SK-N-SH treated with all-trans-retinoic acid at 6 μM for 48 hours (cell line): ENCODE measurements at regions not wholly inside any gene's neighbourhood (a gene's known extent, or its start where the extent isn't known, plus 50 kb on each side); places are given as distances from the start of the nearest gene placed in this dataset.

Experiments
- ATAC-seq: fragments of 200-7000 bp; cut with Tn5 transposase; 3 replicates; pipeline ENCODE4 v1.9.1; 2020; ENCODE audit warnings: mild to moderate bottlenecking, moderate library complexity
- ARNTL ChIP-seq: fragments of 450-650 bp; formaldehyde crosslinking; IDR thresholded peaks from 2 replicates; pipeline ENCODE4 v1.5.0; 2020; ENCODE audit warnings: low read depth, mild to moderate bottlenecking, moderate library complexity, borderline replicate concordance
- BACH2 ChIP-seq: fragments of 250-450 bp; sonication (Bioruptor Pico); IDR thresholded peaks from 2 replicates; pipeline ENCODE4 v1.9.0; 2021; ENCODE audit warnings: mild to moderate bottlenecking, borderline replicate concordance
- CSDC2 ChIP-seq: fragments of 250-450 bp; sonication (Bioruptor Pico); IDR thresholded peaks from 2 replicates; pipeline ENCODE4 v1.5.0; 2020; ENCODE audit warnings: mild to moderate bottlenecking, moderate library complexity
- GLIS3 ChIP-seq: fragments of 250-450 bp; sonication (Bioruptor Pico); IDR thresholded peaks from 2 replicates; pipeline ENCODE4 v1.5.0; 2020; ENCODE audit warnings: mild to moderate bottlenecking, moderate library complexity
- ISL1 ChIP-seq: fragments of 250-450 bp; sonication (Bioruptor Pico); IDR thresholded peaks from 2 replicates; pipeline ENCODE4 v2.1.2; 2022; ENCODE audit warnings: mild to moderate bottlenecking, moderate library complexity
- OSR1 ChIP-seq: fragments of 250-450 bp; sonication (Bioruptor Pico); IDR thresholded peaks from 2 replicates; pipeline ENCODE4 v1.8.0; 2022; ENCODE audit warnings: moderate library complexity, mild to moderate bottlenecking, inconsistent platforms
- PPARA ChIP-seq: fragments of 250-450 bp; sonication (Bioruptor Pico); IDR thresholded peaks from 2 replicates; pipeline ENCODE4 v1.5.0; 2020; ENCODE audit warnings: mild to moderate bottlenecking, borderline replicate concordance
- RARB ChIP-seq: fragments of 250-450 bp; sonication (Bioruptor Pico); IDR thresholded peaks from 2 replicates; pipeline ENCODE4 v1.8.0; 2021; ENCODE audit warnings: mild to moderate bottlenecking, moderate library complexity
- SNAI2 ChIP-seq: fragments of 250-450 bp; sonication (Bioruptor Pico); IDR thresholded peaks from 2 replicates; pipeline ENCODE4 v1.5.0; 2020; ENCODE audit warnings: mild to moderate bottlenecking, moderate library complexity
- TCF4 ChIP-seq: fragments of 250-450 bp; sonication (Bioruptor Pico); IDR thresholded peaks from 2 replicates; pipeline ENCODE4 v1.8.0; 2021; ENCODE audit warnings: mild to moderate bottlenecking, moderate library complexity, borderline replicate concordance
- TOX ChIP-seq: fragments of 250-450 bp; sonication (Bioruptor Pico); IDR thresholded peaks from 2 replicates; pipeline ENCODE4 v1.8.0; 2021; ENCODE audit warnings: mild to moderate bottlenecking, moderate library complexity, borderline replicate concordance
- ZC3H10 ChIP-seq: fragments of 250-450 bp; sonication (Bioruptor Pico); IDR thresholded peaks from 2 replicates; pipeline ENCODE4 v1.5.1; 2021; ENCODE audit warnings: mild to moderate bottlenecking, moderate library complexity
- ZFP30 ChIP-seq: fragments of 450-650 bp; formaldehyde crosslinking; IDR thresholded peaks from 2 replicates; pipeline ENCODE4 v1.5.0; 2022; ENCODE audit warnings: mild to moderate bottlenecking, moderate library complexity
- ZNF70 ChIP-seq: fragments of 450-650 bp; formaldehyde crosslinking; IDR thresholded peaks from 2 replicates; pipeline ENCODE4 v1.5.0; 2020; ENCODE audit warnings: mild to moderate bottlenecking, moderate library complexity
- ZNF8 ChIP-seq: fragments of 450-650 bp; formaldehyde crosslinking; IDR thresholded peaks from 2 replicates; pipeline ENCODE4 v1.5.0; 2020; ENCODE audit warnings: mild to moderate bottlenecking, moderate library complexity
- TF ChIP-seq, protein P1 (sequence below): fragments of 250-450 bp; sonication (Bioruptor Pico); IDR thresholded peaks from 2 replicates; pipeline ENCODE4 v1.8.0; 2021; ENCODE audit warnings: low read depth, mild to moderate bottlenecking, moderate library complexity, borderline replicate concordance
- TF ChIP-seq, protein P2 (sequence below): fragments of 250-450 bp; sonication (Bioruptor Pico); IDR thresholded peaks from 2 replicates; pipeline ENCODE4 v1.5.0; 2020; ENCODE audit warnings: mild to moderate bottlenecking, moderate library complexity
- TF ChIP-seq, protein P3 (sequence below): fragments of 250-450 bp; sonication (Bioruptor Pico); IDR thresholded peaks from 2 replicates; pipeline ENCODE4 v1.5.1; 2020; ENCODE audit warnings: low read depth, mild to moderate bottlenecking, moderate library complexity
- TF ChIP-seq, protein P4 (sequence below): fragments of 250-450 bp; sonication (Bioruptor Pico); IDR thresholded peaks from 2 replicates; pipeline ENCODE4 v1.8.0; 2020; ENCODE audit warnings: mild to moderate bottlenecking, moderate library complexity, borderline replicate concordance

DNA sequence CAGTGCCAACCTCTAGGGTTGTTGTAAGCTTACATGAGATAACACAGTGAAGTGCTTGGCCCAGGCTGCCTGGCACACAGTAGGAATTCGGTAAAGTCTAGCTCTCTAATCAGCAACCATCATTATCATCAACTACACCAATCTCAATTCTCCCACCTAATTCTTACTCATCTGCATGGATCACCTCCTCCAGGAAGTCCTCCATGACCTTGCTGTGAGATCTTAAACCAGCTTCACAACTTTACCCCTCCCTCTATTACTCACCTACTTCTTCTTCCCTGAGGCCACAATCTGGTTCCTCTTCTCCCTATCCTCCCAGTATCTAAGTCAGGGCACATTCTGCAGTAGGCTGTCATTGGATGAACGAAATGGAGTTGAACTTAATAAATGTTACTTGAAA is 67.3 kb downstream of the GSC start:
- TF ChIP-seq ARNTL (CRISPR knock-in tag), result no peak
- no peak for TF ChIP-seq ISL1 (CRISPR knock-in tag)
- TF ChIP-seq, protein P1, sequence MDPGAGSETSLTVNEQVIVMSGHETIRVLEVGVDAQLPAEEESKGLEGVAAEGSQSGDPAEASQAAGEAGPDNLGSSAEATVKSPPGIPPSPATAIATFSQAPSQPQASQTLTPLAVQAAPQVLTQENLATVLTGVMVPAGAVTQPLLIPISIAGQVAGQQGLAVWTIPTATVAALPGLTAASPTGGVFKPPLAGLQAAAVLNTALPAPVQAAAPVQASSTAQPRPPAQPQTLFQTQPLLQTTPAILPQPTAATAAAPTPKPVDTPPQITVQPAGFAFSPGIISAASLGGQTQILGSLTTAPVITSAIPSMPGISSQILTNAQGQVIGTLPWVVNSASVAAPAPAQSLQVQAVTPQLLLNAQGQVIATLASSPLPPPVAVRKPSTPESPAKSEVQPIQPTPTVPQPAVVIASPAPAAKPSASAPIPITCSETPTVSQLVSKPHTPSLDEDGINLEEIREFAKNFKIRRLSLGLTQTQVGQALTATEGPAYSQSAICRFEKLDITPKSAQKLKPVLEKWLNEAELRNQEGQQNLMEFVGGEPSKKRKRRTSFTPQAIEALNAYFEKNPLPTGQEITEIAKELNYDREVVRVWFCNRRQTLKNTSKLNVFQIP, result no peak
- TF ChIP-seq OSR1, result no peak
- TF ChIP-seq GLIS3 (CRISPR knock-in tag), result no peak
- TF ChIP-seq, all 23 proteins: peak for 0
- ATAC-seq, result no peak

DNA sequence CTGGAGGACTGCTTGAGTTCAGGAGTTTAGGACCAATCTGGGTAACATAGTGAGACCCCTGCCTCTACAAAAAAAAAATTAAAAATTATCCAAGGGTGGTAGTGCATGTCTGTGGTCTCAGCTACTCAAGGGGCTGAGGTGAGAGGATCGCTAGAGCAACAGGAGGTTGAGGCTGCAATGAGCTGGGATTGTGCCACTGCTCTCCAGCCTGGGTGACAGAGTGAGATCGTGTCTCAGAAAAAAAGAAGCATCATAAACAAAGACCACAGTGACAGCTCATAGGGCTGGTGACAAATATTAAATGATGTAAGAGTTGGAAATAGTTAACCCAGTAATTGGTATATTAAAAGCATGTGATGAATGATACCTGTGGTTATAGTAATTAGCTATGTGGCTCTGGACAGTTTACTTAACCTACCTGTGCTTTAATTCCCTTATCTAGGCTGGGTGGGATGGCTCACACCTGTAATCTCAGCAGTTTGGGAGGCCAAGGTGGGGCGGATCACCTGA is 68.0 kb downstream of the GSC start:
- TF ChIP-seq, protein P2, sequence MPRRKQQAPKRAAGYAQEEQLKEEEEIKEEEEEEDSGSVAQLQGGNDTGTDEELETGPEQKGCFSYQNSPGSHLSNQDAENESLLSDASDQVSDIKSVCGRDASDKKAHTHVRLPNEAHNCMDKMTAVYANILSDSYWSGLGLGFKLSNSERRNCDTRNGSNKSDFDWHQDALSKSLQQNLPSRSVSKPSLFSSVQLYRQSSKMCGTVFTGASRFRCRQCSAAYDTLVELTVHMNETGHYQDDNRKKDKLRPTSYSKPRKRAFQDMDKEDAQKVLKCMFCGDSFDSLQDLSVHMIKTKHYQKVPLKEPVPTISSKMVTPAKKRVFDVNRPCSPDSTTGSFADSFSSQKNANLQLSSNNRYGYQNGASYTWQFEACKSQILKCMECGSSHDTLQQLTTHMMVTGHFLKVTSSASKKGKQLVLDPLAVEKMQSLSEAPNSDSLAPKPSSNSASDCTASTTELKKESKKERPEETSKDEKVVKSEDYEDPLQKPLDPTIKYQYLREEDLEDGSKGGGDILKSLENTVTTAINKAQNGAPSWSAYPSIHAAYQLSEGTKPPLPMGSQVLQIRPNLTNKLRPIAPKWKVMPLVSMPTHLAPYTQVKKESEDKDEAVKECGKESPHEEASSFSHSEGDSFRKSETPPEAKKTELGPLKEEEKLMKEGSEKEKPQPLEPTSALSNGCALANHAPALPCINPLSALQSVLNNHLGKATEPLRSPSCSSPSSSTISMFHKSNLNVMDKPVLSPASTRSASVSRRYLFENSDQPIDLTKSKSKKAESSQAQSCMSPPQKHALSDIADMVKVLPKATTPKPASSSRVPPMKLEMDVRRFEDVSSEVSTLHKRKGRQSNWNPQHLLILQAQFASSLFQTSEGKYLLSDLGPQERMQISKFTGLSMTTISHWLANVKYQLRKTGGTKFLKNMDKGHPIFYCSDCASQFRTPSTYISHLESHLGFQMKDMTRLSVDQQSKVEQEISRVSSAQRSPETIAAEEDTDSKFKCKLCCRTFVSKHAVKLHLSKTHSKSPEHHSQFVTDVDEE (CRISPR knock-in tag), result no peak
- TF ChIP-seq ISL1 (CRISPR knock-in tag), result no peak
- TF ChIP-seq PPARA (CRISPR knock-in tag), result no peak
- no peak for TF ChIP-seq TCF4 (CRISPR knock-in tag)
- TF ChIP-seq ZFP30 (CRISPR knock-in tag), result no peak
- no peak for TF ChIP-seq ARNTL (CRISPR knock-in tag)
- no peak for ATAC-seq

DNA sequence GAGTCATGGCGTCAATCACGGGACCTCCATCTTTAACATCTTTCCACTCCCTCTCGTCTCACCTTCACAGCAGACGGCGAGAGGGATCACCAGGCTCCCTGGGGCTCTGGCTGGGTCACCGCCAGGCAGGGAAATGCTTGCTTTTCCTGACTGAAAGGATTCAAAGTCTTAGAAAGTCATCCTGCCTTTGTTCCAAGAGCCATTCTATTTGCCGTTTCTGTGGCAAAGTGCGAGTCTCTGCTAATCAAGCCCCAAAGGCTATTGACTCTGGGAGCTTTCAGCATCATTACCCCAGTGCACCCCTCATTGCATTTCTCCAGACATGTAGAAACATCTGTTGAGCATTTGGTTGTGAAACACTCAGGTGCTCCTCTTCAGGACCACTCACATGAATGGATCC is 69.6 kb downstream of the GSC start:
- TF ChIP-seq ZC3H10 (CRISPR knock-in tag) (no peak), GLIS3 (CRISPR knock-in tag) (no peak)
- ATAC-seq, result no peak

DNA sequence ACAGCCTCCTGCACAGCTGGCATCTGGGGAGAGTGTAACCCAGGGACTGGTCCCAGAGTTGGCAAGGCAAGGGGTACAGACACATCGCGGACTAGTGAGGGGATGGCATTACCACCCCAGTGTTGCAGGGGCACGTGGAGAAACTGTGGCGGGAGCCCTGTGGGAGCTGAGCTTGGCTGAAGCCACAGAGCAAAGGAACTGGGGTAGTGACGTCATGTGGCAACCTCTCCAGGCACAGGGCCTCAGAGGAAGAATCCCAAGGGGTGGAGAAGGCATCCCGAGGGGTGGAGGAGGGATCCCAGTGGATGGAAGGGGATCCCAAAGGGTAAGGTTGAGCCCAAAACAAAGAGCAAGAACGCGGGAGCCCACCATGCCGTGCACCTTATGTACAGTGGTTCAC is 70.1 kb downstream of the GSC start:
- no peak for ATAC-seq

More for the DNA sequence above, 70.1 kb downstream of the GSC start:
- TF ChIP-seq ISL1 (CRISPR knock-in tag) (no peak), ZFP30 (CRISPR knock-in tag) (no peak), GLIS3 (CRISPR knock-in tag) (no peak), PPARA (CRISPR knock-in tag) (no peak), ZNF70 (CRISPR knock-in tag) (no peak), CSDC2 (CRISPR knock-in tag) (no peak), BACH2 (no peak), RARB (no peak), ZNF8 (no peak), SNAI2 (CRISPR knock-in tag) (no peak), ARNTL (CRISPR knock-in tag) (no peak), TOX (no peak)
- TF ChIP-seq, protein P3, sequence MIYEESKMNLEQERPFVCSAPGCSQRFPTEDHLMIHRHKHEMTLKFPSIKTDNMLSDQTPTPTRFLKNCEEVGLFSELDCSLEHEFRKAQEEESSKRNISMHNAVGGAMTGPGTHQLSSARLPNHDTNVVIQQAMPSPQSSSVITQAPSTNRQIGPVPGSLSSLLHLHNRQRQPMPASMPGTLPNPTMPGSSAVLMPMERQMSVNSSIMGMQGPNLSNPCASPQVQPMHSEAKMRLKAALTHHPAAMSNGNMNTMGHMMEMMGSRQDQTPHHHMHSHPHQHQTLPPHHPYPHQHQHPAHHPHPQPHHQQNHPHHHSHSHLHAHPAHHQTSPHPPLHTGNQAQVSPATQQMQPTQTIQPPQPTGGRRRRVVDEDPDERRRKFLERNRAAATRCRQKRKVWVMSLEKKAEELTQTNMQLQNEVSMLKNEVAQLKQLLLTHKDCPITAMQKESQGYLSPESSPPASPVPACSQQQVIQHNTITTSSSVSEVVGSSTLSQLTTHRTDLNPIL (CRISPR knock-in tag), result no peak
- TF ChIP-seq, protein P1, result no peak
- TF ChIP-seq, protein P4, sequence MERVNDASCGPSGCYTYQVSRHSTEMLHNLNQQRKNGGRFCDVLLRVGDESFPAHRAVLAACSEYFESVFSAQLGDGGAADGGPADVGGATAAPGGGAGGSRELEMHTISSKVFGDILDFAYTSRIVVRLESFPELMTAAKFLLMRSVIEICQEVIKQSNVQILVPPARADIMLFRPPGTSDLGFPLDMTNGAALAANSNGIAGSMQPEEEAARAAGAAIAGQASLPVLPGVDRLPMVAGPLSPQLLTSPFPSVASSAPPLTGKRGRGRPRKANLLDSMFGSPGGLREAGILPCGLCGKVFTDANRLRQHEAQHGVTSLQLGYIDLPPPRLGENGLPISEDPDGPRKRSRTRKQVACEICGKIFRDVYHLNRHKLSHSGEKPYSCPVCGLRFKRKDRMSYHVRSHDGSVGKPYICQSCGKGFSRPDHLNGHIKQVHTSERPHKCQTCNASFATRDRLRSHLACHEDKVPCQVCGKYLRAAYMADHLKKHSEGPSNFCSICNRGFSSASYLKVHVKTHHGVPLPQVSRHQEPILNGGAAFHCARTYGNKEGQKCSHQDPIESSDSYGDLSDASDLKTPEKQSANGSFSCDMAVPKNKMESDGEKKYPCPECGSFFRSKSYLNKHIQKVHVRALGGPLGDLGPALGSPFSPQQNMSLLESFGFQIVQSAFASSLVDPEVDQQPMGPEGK (CRISPR knock-in tag), result no peak
